Fibroblast of lung (primary cell): ENCODE measurements at regions not wholly inside any gene's neighbourhood (a gene's known extent, or its start where the extent isn't known, plus 50 kb on each side); places are given as distances from the start of the nearest gene placed in this dataset.

Source experiments
- DNase-seq, 2 donors: peaks; one replicate each; pipeline versions ENCODE4 v3.0.0 to v3.0.0-alpha.2; 2010; ENCODE audit warnings: low read depth in 2 of 2
- H2AFZ ChIP-seq: 2 replicates; pipeline ENCODE4 v1.5.1; 2012; ENCODE audit warnings: low read length, control low read depth, inconsistent platforms
- H3K27ac ChIP-seq: 2 replicates; pipeline ENCODE4 v1.5.1; 2011; ENCODE audit warnings: low read length, control low read depth; ENCODE audit not compliant: insufficient read depth
- H3K27me3 ChIP-seq: 2 replicates; pipeline ENCODE4 v1.5.1; 2011; ENCODE audit warnings: mild to moderate bottlenecking, low read length; ENCODE audit not compliant: control insufficient read depth, insufficient read depth
- H3K36me3 ChIP-seq: 2 replicates; pipeline ENCODE4 v1.5.1; 2011; ENCODE audit warnings: low read length; ENCODE audit not compliant: control insufficient read depth, insufficient read depth
- H3K4me1 ChIP-seq: 2 replicates; pipeline ENCODE4 v1.5.1; 2011; ENCODE audit warnings: low read length; ENCODE audit not compliant: control insufficient read depth, insufficient read depth; ENCODE audit errors: extremely low read depth
- H3K4me2 ChIP-seq: 2 replicates; pipeline ENCODE4 v1.5.1; 2011; ENCODE audit warnings: low read length, control low read depth; ENCODE audit not compliant: insufficient read depth; ENCODE audit errors: extremely low read depth
- H3K4me3 ChIP-seq, 4 experiments: fragments of 200-600 bp in 1 of 4; sonication (generic) in 1 of 4; replicated peaks in 1 of 4; 2 replicates each; pipeline ENCODE4 v1.5.1; 2011 to 2016; ENCODE audit warnings: low read length in 4 of 4, low read depth in 3 of 4, mild to moderate bottlenecking in 3 of 4, control low read depth in 2 of 4, inconsistent platforms in 1 of 4, mixed read lengths in 1 of 4; ENCODE audit not compliant: insufficient read depth in 1 of 4; ENCODE audit errors: control extremely low read depth in 1 of 4
- H3K79me2 ChIP-seq: 2 replicates; pipeline ENCODE4 v1.5.1; 2012; ENCODE audit warnings: mild to moderate bottlenecking, low read length, inconsistent platforms; ENCODE audit not compliant: control insufficient read depth, insufficient read depth
- H3K9ac ChIP-seq: 2 replicates; pipeline ENCODE4 v1.5.1; 2011; ENCODE audit warnings: mild to moderate bottlenecking, low read length, control low read depth; ENCODE audit not compliant: insufficient read depth
- H3K9me3 ChIP-seq: 2 replicates; pipeline ENCODE4 v1.5.1; 2012; ENCODE audit warnings: low read depth, low read length; ENCODE audit not compliant: control insufficient read depth, insufficient read depth
- H4K20me1 ChIP-seq: 2 replicates; pipeline ENCODE4 v1.5.1; 2011; ENCODE audit warnings: low read length; ENCODE audit not compliant: control insufficient read depth, insufficient read depth; ENCODE audit errors: extremely low read depth
- EZH2 ChIP-seq: IDR thresholded peaks from 2 replicates; pipeline ENCODE4 v1.5.1; 2012; ENCODE audit warnings: low read length, control low read depth, mild to moderate bottlenecking; ENCODE audit errors: missing control alignments
- TF ChIP-seq, protein P1 (sequence below), 2 donors: IDR thresholded peaks in 1 of 2; conservative IDR thresholded peaks in 1 of 2; 1 replicate in 1 of 2; 2 replicates in 1 of 2; pipeline ENCODE4 v1.5.1; 2011 to 2012; ENCODE audit warnings: low read length in 2 of 2, control low read depth in 1 of 2, inconsistent platforms in 1 of 2, low read depth in 1 of 2, mild to moderate bottlenecking in 1 of 2

DNA sequence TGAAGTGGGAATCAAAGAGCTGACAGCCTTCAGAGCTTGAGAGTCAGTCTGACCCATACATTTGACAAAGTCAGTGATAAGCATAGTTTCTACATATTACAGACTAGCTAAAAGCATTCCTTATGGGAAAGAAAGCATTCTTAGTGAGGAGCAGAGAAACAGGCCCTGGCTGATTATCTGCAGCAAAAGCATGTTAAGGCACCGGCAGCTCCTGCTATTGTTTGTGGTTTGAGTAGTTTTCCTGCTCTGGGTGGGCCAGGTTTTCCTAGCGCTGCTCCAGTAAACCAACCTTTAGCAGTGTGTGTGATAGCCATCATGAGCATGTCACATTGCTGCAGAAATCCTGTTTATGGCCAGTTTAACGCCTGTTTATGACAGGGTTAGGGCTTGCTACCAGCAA lies 51.6 kb upstream of the WDR1 start:
- no peaks in the 10 kb centered on the region for H3K27me3 ChIP-seq
- no peaks in the 10 kb centered on the region for H3K9me3 ChIP-seq
- H3K4me2 ChIP-seq: no peak overlapping the region
- H3K4me1 ChIP-seq: no peaks in the 10 kb centered on the region
- no peaks in the 10 kb centered on the region for H4K20me1 ChIP-seq
- no peak for DNase-seq
- no peaks in the 10 kb centered on the region for H3K79me2 ChIP-seq
- H2AFZ ChIP-seq: no peak overlapping the region
- H3K27ac ChIP-seq: no peak overlapping the region
- no peaks in the 10 kb centered on the region for H3K36me3 ChIP-seq
- no peak overlapping the region for H3K4me3 ChIP-seq
- TF ChIP-seq EZH2: no peak
- TF ChIP-seq, protein P1, sequence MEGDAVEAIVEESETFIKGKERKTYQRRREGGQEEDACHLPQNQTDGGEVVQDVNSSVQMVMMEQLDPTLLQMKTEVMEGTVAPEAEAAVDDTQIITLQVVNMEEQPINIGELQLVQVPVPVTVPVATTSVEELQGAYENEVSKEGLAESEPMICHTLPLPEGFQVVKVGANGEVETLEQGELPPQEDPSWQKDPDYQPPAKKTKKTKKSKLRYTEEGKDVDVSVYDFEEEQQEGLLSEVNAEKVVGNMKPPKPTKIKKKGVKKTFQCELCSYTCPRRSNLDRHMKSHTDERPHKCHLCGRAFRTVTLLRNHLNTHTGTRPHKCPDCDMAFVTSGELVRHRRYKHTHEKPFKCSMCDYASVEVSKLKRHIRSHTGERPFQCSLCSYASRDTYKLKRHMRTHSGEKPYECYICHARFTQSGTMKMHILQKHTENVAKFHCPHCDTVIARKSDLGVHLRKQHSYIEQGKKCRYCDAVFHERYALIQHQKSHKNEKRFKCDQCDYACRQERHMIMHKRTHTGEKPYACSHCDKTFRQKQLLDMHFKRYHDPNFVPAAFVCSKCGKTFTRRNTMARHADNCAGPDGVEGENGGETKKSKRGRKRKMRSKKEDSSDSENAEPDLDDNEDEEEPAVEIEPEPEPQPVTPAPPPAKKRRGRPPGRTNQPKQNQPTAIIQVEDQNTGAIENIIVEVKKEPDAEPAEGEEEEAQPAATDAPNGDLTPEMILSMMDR (conservative IDR thresholded peaks at IDR 0.05 in 1 of 2, IDR thresholded peaks at IDR 0.05 in 1 of 2; ENCODE audit: low read depth in 1 of 2, low read length in 2 of 2): no peak
- H3K9ac ChIP-seq: no peak overlapping the region

DNA sequence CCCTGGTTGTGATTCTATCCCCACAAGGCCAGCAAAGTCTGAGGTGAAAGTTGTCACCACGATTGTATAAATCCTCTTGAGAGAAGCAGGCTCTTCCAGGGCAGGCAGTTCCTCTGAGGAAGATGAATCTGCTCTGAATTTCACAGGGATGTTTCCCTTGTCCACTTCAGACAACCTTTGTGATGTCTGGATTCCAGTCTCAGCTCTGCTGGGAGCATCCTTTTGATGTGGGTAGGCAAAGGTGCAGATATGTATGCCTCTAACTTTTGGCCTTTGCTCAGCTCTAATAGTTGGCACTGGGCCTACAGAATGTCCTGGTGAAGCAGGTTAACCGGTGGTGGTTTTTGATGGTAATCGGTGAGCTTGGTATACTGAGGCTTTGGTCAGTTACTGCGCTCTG lies 50.6 kb upstream of the WDR1 start:
- no peak for DNase-seq
- no peaks in the 10 kb centered on the region for H3K9me3 ChIP-seq
- H3K4me2 ChIP-seq: no peak overlapping the region
- no peak for TF ChIP-seq EZH2
- TF ChIP-seq, protein P1 (conservative IDR thresholded peaks at IDR 0.05 in 1 of 2, IDR thresholded peaks at IDR 0.05 in 1 of 2; ENCODE audit: low read depth in 1 of 2, low read length in 2 of 2): no peak
- no peaks in the 10 kb centered on the region for H3K27me3 ChIP-seq
- no peak overlapping the region for H2AFZ ChIP-seq
- H3K4me1 ChIP-seq: no peaks in the 10 kb centered on the region
- no peak overlapping the region for H3K4me3 ChIP-seq
- H4K20me1 ChIP-seq: no peaks in the 10 kb centered on the region
- no peak overlapping the region for H3K9ac ChIP-seq
- H3K36me3 ChIP-seq: no peaks in the 10 kb centered on the region
- H3K79me2 ChIP-seq: no peaks in the 10 kb centered on the region
- H3K27ac ChIP-seq: no peak overlapping the region
